ENCODE measurements at regions not wholly inside any gene's neighbourhood (a gene's known extent, or its start where the extent isn't known, plus 50 kb on each side); places are given as distances from the start of the nearest gene placed in this dataset.

DNA sequence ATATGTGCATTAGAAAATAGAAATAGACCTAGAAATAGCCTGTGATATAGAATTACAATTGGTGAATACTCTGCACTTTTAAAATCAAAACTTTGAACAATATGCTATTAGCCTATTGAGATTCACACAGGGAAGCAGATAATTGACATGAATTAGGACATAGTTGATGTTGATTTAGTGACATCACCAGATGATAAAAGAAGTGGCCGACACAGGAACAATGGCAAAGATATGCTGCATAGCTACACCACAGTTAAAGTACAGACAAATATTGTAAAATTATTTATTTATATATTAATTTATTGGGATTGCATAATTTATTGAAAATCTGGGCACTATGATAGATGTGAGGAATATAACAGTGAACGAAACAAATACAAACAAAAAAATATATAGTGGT, 261.5 kb upstream of the CCNH start:
- H3K4me3 ChIP-seq (replicated peaks; ENCODE audit: low read depth, low read length): no peak overlapping the region
- DNase-seq (ENCODE audit: extremely low read depth, low read depth): no peak
- TF ChIP-seq, protein P1, sequence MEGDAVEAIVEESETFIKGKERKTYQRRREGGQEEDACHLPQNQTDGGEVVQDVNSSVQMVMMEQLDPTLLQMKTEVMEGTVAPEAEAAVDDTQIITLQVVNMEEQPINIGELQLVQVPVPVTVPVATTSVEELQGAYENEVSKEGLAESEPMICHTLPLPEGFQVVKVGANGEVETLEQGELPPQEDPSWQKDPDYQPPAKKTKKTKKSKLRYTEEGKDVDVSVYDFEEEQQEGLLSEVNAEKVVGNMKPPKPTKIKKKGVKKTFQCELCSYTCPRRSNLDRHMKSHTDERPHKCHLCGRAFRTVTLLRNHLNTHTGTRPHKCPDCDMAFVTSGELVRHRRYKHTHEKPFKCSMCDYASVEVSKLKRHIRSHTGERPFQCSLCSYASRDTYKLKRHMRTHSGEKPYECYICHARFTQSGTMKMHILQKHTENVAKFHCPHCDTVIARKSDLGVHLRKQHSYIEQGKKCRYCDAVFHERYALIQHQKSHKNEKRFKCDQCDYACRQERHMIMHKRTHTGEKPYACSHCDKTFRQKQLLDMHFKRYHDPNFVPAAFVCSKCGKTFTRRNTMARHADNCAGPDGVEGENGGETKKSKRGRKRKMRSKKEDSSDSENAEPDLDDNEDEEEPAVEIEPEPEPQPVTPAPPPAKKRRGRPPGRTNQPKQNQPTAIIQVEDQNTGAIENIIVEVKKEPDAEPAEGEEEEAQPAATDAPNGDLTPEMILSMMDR (IDR thresholded peaks at IDR 0.05; ENCODE audit: low read depth, low read length, missing control alignments): no peak

DNA sequence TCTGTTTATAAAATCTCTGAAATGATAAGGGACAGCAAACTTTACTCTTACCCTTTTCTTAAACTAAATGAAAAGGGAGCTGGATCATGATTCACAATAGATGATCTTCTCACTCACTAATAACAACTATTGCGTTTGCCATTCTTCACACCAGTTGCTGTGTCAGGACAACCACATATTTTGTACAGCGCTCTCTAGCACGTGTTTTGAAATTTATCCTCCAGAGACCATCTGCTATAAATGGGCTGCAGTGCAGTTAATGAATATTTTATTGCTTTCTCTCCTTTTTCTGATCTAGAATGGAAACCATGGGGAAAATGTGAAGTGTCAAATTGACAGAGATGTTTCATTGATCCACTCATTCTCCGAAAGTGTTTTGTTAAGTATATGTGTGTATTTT, 258.4 kb upstream of the CCNH start:
- H3K4me3 ChIP-seq (replicated peaks; ENCODE audit: low read depth, low read length): no peak overlapping the region
- no peak for DNase-seq (ENCODE audit: extremely low read depth, low read depth)
- TF ChIP-seq, protein P1 (IDR thresholded peaks at IDR 0.05; ENCODE audit: low read depth, low read length, missing control alignments): no peak

DNA sequence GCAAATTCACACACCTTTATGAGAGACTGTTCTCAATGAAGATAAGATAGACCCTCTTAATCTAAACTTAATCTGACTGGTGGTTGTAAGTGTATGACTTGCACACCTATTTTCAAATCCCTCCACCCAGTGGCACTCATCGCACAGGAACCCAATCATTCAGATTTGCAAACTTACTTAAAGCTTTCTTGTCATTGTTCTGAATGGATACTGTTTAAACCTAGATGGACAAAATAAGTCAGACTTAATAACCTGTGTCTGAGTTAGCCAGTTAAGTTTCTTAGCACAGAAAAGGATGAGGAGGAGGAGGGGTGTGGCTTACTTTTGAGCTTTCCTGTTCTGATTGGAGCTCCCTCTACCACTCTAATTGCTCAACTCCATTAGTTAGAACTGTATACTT, 252.4 kb upstream of the CCNH start:
- H3K4me3 ChIP-seq (replicated peaks; ENCODE audit: low read depth, low read length): no peak overlapping the region
- TF ChIP-seq, protein P1 (IDR thresholded peaks at IDR 0.05; ENCODE audit: low read depth, low read length, missing control alignments): no peak
- no peak for DNase-seq (ENCODE audit: extremely low read depth, low read depth)

DNA sequence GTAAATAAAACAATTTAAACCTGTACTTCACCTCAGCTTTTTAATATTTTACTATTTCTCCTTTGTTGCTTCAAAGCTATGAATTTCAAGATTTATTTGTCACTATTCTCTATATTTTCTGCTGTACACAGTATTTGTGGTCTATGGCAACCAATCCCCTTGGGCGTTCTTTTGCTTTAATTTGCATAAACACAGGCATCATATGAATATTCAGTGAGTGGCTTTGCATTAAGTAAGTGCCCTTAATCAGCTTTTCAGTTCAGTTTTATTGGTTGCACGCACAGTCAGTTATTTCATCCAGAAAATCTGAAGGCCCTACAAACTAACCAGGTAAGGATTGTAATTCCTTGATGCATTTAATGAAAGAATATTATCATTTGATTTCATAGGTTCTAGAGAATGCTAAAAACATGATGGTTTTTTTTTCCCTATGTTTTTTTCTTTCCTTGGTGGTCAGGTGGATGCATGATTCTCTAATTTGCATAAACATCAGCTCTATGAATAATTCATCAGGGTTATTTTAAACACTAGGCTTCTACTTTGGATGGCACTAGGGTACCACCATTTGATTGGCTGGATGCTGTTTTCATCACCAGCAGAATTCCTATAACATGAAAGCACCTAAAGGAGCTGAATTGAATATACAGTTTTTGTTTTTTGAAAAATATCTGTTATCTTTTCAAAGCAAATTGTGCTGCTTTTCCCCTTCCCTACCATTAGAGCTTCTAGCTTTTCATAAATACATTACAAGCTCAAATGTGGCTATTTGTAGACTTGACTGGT, 249.2 kb upstream of the CCNH start:
- TF ChIP-seq, protein P1 (IDR thresholded peaks at IDR 0.05; ENCODE audit: low read depth, low read length, missing control alignments): no peak
- DNase-seq (ENCODE audit: extremely low read depth, low read depth): no peak
- no peak overlapping the region for H3K4me3 ChIP-seq (replicated peaks; ENCODE audit: low read depth, low read length)

DNA sequence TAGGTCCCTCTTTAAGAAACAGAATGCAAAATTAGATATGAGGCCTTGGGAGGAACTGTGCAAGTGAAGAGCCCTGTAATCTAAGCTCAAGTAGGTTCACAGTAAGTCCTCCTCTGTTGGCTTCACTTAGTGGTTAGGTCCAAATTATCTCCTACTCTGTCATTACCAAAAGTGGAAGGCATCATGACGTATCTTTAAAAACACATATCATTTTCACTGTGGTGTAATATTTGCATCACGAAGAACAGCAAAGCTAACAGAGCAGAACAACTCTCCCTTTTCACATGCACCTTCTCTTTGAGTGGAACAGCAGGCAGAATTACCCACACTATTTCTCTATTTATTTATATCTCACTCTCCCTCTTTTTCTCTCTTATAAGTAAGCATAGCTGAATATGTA, 240.5 kb upstream of the CCNH start:
- TF ChIP-seq, protein P1 (IDR thresholded peaks at IDR 0.05; ENCODE audit: low read depth, low read length, missing control alignments): no peak
- H3K4me3 ChIP-seq (replicated peaks; ENCODE audit: low read depth, low read length): no peak overlapping the region
- no peak for DNase-seq (ENCODE audit: extremely low read depth, low read depth)

DNA sequence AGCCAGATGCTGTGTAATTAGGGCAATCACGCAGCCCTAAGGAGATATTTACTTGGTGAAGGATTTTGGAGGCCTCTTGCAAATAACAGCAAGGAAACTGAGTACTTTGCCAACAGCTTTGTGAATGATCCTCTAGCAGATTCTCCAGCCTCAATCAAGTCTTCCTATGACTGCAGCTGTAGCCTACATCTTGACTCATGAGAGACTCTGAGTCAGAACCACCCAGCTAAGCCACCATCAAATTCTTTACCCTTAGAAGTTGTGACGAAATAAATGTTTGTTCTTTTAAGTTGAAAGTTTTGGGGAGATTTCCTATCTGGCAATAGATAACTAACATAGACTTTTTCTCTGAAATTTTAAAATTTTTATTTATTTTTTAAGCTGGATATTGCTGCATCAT, 237.6 kb upstream of the CCNH start:
- no peak overlapping the region for H3K4me3 ChIP-seq (replicated peaks; ENCODE audit: low read depth, low read length)
- DNase-seq (ENCODE audit: extremely low read depth, low read depth): no peak
- TF ChIP-seq, protein P1 (IDR thresholded peaks at IDR 0.05; ENCODE audit: low read depth, low read length, missing control alignments): no peak

DNA sequence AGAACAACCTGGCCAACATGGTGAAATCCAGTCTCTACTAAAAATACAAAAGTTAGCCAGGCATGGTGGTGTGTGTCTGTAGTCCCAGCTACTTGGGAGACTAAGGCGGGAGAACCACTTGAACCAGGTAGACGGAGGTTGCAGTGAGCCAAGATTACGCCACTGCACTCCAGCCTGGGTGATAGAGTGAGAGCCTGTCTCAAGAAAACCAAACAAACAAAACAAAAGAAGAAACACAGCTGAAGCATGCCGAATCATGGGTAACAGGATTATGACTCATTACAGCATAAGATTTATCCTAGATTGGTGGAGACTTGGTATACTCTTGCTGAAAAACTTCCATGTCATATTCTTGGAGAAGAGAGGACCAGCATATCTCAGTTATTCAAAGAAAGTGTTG, 236.7 kb upstream of the CCNH start:
- TF ChIP-seq, protein P1 (IDR thresholded peaks at IDR 0.05; ENCODE audit: low read depth, low read length, missing control alignments): no peak
- no peak for DNase-seq (ENCODE audit: extremely low read depth, low read depth)
- no peak overlapping the region for H3K4me3 ChIP-seq (replicated peaks; ENCODE audit: low read depth, low read length)

Measured in HFF-Myc (cell line).